ENCODE measurements at regions not wholly inside any gene's neighbourhood (a gene's known extent, or its start where the extent isn't known, plus 50 kb on each side); places are given as distances from the start of the nearest gene placed in this dataset.

DNA sequence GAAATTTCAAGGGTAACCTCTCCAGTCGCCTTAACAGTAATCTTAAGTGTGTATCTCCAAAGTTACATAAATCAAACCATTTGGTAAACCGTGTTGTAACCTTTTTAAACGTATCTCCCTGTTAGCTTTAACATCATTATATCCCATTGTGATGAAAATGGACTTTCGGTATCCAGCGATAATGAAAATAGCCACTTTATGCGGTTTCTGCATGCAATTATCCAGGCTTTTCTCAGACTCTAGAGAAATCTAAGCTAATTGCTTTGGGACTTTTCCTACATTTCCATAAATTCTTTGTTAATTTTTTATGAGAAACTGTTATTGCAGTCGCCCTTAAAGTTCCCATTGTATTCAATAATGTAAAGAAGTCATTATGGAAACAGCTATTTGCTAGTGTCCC, 170.7 kb downstream of the ZNF608 start:
- Mint-ChIP-seq H3K4me1 (peaks cover 51 to 63% of the 10 kb centered on the region in 2 experiments), H3K9me3 (peaks cover 0 to 2% of the 10 kb centered on the region in 2 experiments; a peak in 2 of 5 replicates), H3K27ac (no peak overlapping the region), H3K27me3 (ENCODE audit: low read depth) (no peaks in the 10 kb centered on the region), H3K4me3 (no peak overlapping the region), H3K36me3 (ENCODE audit: insufficient read depth in 1 of 3, low read depth in 3 of 3) (peaks cover 0 to 4% (median 3%) of the 10 kb centered on the region in 3 experiments; a peak in 4 of 7 replicates)
- H4K5ac ChIP-seq (ENCODE audit: insufficient read length, low read depth, low read length) = no peak overlapping the region
- peaks cover 14% of the 10 kb centered on the region for H3K4me1 ChIP-seq (ENCODE audit: insufficient read depth, low read length)
- H3K18ac ChIP-seq (ENCODE audit: insufficient read length, low read depth, low read length) = no peak overlapping the region
- no peak overlapping the region for H2BK12ac ChIP-seq (ENCODE audit: insufficient read length, low read depth, low read length)
- no peak overlapping the region for H2BK120ac ChIP-seq (ENCODE audit: low read depth, low read length, poor library complexity, severe bottlenecking)
- H2AK5ac ChIP-seq (ENCODE audit: insufficient read length, low read length) = no peak overlapping the region
- H3K9me3 ChIP-seq (ENCODE audit: control insufficient read depth, low read depth, low read length) = no peaks in the 10 kb centered on the region
- no peak overlapping the region for H2BK15ac ChIP-seq (ENCODE audit: low read depth, low read length)
- no peak overlapping the region for H2BK20ac ChIP-seq (ENCODE audit: low read depth, low read length, poor library complexity, severe bottlenecking)
- no peak overlapping the region for H3K23ac ChIP-seq (ENCODE audit: insufficient read length, low read depth, low read length)
- no peak overlapping the region for H3K4me2 ChIP-seq (ENCODE audit: insufficient read depth, insufficient read length, low read length)
- no peak overlapping the region for H3K14ac ChIP-seq (ENCODE audit: insufficient read depth, low read length)
- H4K20me1 ChIP-seq (ENCODE audit: control insufficient read depth, insufficient read depth, insufficient read length) = no peaks in the 10 kb centered on the region
- H3K79me1 ChIP-seq (ENCODE audit: insufficient read depth, low read depth, low read length, poor library complexity, severe bottlenecking) = no peaks in the 10 kb centered on the region
- no peak for DNase-seq
- no peak overlapping the region for H4K8ac ChIP-seq (replicated peaks; ENCODE audit: insufficient read length, low read depth, low read length)
- no peaks in the 10 kb centered on the region for H3K23me2 ChIP-seq (ENCODE audit: insufficient read length, low read depth, low read length, poor library complexity, severe bottlenecking)
- WGBS (ENCODE audit: extremely low coverage, insufficient read length, low lambda C conversion rate) = no CpG with 5 or more reads among the region's 7 CpGs
- no peak overlapping the region for H3K27ac ChIP-seq (ENCODE audit: insufficient read length, low read depth, low read length)
- H2AFZ ChIP-seq (ENCODE audit: low read length) = no peak overlapping the region
- no peak overlapping the region for H2BK5ac ChIP-seq (ENCODE audit: insufficient read length, low read length)
- H3K4ac ChIP-seq (ENCODE audit: low read depth, low read length) = no peak overlapping the region
- no peak overlapping the region for H3K56ac ChIP-seq (ENCODE audit: insufficient read length, low read depth, low read length)
- no peak for TF ChIP-seq CTCF (conservative IDR thresholded peaks at IDR 0.05)
- H3K27me3 ChIP-seq (ENCODE audit: insufficient read depth, low read length) = no peaks in the 10 kb centered on the region
- no peak overlapping the region for H4K91ac ChIP-seq (ENCODE audit: insufficient read length, low read depth, low read length)
- H3T11ph ChIP-seq (ENCODE audit: low read length) = no peak overlapping the region
- no peaks in the 10 kb centered on the region for H3K79me2 ChIP-seq (ENCODE audit: insufficient read depth, low read length)
- no peak overlapping the region for H3K9ac ChIP-seq (ENCODE audit: extremely low read depth, insufficient read length, low read length)
